ENCODE measurements at regions not wholly inside any gene's neighbourhood (a gene's known extent, or its start where the extent isn't known, plus 50 kb on each side); places are given as distances from the start of the nearest gene placed in this dataset.
"Not testable (repeated sequence)": the region's sequence is repeated elsewhere in the genome, so short reads cannot be mapped to it uniquely, and the experiment has no call there.

DNA sequence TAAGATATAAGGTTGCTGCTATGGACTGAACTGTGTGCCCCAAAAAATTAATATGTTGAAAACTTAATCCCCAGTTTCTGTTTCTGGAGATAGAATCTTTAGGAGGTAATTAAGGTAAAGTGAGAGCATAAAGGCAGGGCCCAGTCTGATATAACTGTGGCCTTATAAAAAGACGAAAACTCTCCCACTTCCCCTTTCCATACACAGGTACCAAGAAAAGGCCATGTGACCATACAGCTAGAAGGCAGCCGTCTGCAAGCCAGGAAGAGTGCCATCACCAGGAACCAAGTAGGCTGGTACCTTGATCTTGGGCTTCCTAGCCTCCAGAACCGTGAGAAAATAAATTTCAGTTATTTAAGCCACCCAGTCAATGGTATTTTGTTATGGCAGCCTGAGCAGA, 550.3 kb downstream of the SMARCA1 start:
- DNase-seq: no peak

DNA sequence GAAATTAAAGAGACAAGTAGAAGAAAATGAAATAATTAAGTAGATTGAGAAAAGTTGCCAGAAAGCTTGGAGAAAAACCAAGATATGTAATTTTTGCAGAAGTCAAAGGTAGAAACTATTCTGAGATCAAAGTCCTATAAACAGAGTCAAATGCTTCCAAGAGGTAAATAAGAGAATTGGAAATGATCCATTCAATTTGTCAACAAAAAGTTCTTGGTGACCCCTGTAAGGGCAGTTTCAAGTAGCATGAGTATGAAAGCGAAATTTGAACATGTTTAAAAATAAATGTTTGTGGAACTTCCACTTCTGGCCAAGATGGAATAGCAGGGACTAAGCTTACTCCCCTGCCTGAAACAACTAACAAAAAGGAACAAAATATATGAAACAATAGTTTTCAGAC, 562.0 kb downstream of the SMARCA1 start:
- DNase-seq: no peak

DNA sequence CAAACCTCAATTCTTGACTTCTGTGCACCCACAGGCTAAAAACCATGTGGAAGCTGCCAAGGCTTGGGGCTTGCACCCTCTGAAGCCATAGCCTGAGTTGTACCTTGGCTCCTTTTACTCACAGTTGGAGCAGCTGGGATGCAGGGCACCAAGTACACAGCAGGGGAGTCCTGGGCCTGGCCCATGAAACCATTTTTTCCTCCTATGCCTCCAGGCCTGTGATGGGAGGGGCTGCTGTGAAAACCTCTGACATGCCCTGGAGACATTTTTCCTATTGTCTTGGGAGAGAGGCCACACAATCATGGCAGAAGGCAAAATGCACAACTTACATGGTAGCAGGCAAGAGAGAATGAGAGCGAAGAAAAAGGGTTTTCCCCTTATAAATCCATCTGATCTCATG, 568.6 kb downstream of the SMARCA1 start:
- not testable (repeated sequence) for DNase-seq

- DNase-seq: no peak
Observed at GRCh38 chrX:128931071-128931470, 592.2 kb downstream of the SMARCA1 start.

DNA sequence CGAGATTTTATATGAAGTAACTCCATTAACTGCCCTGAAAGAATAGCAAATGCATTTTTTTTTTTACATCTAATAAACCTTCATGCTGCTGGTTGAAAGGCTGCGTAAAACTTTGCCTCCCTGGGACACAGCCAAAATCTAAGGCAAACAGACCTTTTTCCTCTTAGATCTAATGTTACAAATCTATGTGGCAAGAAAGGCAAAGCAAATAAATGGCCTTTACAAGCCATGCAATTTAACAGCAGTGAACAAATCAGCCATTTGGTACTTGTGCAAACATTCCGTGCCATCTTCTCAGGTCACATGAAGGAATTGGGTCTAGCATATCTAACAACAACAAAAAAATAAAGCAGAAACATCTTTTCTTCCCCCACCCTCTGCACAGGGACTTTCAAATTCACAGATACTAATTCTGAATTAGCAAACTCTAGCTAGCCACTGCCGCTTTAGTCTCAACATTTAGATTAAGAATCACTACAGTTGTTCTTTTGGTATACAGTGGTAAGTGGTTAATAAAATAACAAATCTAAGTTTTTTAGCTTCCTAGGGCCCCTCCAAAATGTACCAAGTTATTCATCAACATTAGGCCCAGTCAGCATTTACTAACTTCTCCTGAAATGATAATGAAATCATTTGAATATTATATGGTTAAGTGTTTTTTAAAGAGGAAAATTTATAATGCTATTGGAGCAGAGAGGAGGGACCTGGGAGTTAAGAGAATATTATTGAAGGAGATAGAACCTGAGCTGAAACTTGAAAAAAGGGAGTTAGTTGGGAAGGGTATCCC, 593.8 kb downstream of the SMARCA1 start:
- DNase-seq: no peak

- no peak for DNase-seq
Observed at GRCh38 chrX:128928636-128929035, 594.7 kb downstream of the SMARCA1 start.

- DNase-seq: no peak
Observed at GRCh38 chrX:128927363-128927762, 595.9 kb downstream of the SMARCA1 start.

DNA sequence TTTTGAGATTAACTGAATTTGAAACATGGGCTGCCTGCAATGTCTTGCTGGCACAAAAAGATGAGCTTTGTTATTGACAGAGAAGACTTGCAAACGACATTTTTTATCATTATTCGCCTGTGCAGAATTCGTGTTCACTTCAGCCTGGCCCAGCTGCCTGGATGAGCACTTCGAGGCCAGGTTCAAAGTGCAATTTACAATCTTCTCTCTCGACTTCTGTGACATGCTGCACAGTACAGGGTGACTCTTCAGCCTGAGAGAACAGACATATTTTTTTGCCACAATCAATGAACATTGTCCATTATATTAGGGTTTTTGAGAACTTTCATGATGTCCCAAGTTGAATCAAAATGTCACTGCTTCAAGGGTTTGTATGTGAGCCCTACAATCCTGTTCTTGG, 616.5 kb downstream of the SMARCA1 start:
- DNase-seq: no peak

DNA sequence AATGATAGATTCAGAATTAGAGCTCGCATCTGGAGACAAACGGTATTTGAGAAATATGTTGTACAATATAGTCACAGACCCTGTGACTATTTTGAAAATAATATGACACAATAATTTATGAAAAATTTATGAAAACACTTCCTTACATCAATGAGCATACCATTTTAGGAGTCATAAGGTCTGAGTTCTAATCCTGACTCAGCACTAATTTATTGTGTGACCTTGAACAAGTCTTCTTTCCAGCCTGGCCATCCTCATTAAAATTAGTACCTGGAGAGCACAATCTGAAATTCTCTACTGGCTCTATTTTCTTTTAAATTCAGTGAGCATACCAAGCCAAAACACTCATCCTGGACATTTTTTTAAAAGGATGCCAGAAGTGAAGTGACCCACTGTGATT, 622.3 kb downstream of the SMARCA1 start:
- no peak for DNase-seq

GRCh38 chrX:128897621-128898020, 625.7 kb downstream of the SMARCA1 start:
- no peak for DNase-seq

GRCh38 chrX:128891554-128891953, 631.7 kb downstream of the SMARCA1 start:
- DNase-seq: no peak

- no peak for DNase-seq
Observed at GRCh38 chrX:128884430-128884829, 638.9 kb downstream of the SMARCA1 start.

DNA sequence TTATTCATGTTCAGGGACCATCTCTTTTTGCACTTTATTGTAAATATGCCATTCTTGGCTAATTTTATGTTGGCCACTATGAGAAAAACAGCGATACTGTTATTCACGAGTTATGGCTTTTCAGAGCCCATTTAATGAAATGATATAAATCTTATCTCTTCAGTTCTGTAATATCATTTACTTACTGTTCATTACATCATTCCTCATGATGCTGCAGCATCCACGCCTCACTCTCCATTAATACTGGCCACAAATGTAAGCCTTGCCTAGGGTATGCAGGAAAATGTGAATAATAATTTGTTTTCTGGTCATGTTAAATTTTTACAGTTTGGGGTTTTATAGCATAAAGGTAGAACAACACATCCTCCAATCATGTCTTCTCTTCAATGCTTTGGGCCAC, 639.6 kb downstream of the SMARCA1 start:
- DNase-seq: no peak

GRCh38 chrX:128870361-128870760, 652.9 kb downstream of the SMARCA1 start:
- DNase-seq: no peak

DNA sequence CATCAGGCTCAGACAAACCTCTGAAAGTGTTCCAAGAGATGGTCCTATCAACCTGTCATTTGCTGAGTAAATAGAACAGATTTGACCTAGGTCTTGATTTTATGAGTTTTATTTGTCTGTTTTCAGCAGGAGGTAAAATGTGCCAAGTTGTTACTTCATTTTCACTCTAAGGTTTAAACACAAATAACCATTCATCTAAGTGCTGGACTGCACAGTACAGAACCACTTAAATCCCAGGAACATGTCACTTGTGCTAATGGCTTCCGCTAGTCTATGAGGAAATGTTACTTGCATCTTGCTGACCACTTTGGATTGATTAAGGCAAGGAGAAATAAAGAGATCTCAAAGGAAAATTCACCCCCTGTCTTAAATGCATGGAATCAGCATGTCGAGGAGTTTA, 660.7 kb downstream of the SMARCA1 start:
- DNase-seq: no peak

DNA sequence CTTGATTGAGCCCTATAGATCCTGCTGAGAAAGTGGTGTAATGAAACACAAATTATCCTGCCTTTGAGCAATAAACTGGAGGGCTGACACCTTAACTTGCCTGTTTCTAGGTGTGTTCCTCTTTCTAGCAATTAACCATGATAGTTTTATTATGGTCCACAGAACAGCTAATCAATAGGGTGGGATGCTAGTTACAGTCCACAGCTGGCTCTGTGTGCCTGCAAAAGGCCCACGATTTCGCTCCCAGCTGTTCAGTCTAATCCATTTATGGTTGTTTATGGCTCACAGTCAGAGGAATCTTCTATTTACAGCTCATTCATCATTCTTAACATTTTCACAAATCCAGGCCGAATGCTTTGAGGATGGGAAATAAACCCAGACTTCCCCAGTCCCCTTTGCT, 674.9 kb downstream of the SMARCA1 start:
- DNase-seq: no peak

- DNase-seq: no peak
Observed at GRCh38 chrX:128846385-128846784, 676.9 kb downstream of the SMARCA1 start.

DNA sequence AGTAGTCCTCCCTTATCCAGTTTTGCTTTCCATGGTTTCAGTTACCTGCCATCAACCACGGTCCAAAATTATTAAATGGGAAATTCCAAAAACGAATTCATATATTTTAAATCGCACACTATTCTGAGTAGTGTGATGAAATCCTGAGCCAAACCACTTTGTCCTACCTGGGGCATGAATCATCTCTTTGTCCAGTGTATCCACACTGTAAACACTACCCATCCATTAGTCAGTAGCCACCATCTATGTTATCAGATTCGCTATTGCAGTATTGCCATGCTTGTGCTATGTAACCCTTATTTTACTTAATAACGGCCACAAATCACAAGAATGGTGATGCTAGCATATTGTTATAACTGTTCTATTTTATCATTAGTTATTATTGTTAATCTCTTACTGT, 704.6 kb downstream of the SMARCA1 start:
- DNase-seq: no peak

- no peak for DNase-seq
Observed at GRCh38 chrX:128816919-128817318, 706.4 kb downstream of the SMARCA1 start.

DNA sequence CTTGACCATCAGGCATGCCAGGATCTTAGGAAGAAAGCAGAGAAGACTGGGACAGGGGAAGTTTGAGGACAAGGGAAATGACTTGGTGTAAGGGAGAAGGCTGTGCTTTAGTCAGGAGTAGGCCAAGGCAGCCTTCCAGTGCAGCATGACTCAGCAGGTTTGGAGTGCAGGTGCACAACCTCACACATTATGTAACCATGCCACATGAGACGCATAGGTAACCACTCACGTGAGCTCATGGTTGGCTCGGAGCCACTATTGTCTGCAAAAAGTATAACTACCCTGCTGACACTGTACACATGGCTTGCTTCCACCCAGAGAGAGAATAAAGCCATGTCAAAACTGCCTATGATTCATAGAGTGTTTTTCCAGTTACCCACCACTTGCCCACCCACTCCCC, 715.9 kb downstream of the SMARCA1 start:
- no peak for DNase-seq

DNA sequence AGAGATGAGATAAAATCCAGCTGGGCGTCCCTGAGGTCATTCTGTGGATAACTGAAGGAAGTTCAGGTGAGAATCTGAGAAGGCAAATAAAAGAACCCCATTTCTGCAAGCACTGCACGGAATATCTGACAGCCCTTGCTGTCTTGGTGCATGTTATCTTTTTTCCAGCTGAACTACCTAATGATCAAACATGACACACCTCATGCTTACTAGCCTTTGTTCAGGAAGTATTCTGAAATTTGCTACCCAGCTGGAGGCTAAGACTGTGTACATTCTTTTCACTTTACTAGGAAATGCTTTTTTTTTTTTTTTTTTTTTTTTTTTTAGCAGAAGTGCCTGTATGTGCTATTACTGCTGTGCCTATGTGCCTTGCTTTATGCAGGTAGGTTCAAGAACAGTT, 718.1 kb downstream of the SMARCA1 start:
- no peak for DNase-seq

DNA sequence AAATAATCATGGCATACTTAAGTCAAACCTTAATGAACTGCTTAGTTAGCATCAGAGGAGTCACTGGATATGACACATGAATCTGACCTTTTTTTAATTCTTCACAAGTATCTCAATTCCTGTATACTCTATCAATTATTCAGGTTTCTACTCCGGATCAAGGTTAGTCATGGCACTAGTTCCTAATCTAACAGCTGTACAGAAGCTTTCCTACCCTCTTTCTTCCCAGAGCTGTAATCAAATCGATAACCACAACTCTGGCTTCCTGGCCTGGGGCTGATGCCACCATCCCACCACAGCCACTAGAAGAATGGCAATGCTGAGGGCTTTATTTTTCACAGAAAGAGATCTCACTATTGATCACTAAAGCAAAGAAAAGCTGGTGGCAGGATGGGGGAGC, 718.5 kb downstream of the SMARCA1 start:
- DNase-seq: no peak

DNA sequence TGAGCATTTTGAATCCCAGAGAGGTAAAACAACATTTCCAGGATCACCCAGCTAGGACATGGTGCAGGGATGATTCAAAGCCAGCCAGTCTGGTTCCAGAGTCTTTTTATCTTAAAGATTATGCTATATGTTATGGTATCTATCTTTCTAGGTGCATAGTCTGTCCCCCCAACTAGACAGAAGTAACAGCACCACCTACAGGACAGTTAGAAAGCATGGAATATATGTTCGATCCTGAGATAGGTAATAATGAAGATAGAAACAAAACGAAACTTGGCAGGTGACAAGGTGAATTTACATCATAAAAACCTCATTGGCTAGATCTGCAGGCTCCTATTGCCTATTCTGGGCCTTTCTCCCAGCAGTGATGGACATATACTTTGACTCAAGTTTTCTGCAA, 723.2 kb downstream of the SMARCA1 start:
- DNase-seq: no peak

DNA sequence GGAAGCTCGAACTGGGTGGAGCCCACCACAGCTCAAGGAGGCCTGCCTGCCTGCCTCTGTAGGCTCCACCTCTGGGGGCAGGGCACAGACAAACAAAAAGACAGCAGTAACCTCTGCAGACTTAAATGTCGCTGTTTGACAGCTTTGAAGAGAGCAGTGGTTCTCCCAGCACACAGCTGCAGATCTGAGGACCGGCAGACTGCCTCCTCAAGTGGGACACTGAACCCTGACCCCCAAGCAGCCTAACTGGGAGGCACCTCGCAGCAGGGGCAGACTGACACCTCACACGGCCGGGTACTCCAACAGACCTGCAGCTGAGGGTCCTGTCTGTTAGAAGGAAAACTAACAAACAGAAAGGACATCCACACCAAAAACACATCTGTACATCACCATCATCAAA, 730.9 kb upstream of the ACTRT1 start:
- not testable (repeated sequence) for DNase-seq

All from muscle of arm (tissue), 1 donor.